Mucosa of descending colon (tissue), 3 donors: ENCODE measurements at regions not wholly inside any gene's neighbourhood (a gene's known extent, or its start where the extent isn't known, plus 50 kb on each side); places are given as distances from the start of the nearest gene placed in this dataset.

Source experiments
- ATAC-seq: fragments of 200-7000 bp; cut with Tn5 transposase; one replicate; pipeline ENCODE4 v1.9.1; 2020; ENCODE audit warnings: mild to moderate bottlenecking, moderate library complexity
- DNase-seq, 3 donors: peaks; one replicate each; pipeline ENCODE4 v3.0.0-alpha.2; 2020
- H3K36me3 ChIP-seq: fragments of 200-600 bp; one replicate; pipeline ENCODE4 v1.8.0; 2021; ENCODE audit warnings: low read depth, mild to moderate bottlenecking
- H3K4me1 ChIP-seq: fragments of 200-600 bp; one replicate; pipeline ENCODE4 v1.8.0; 2021; ENCODE audit warnings: low read depth, mild to moderate bottlenecking
- H3K4me3 ChIP-seq: fragments of 200-600 bp; one replicate; pipeline ENCODE4 v1.8.0; 2021; ENCODE audit warnings: mild to moderate bottlenecking
- H3K9me3 ChIP-seq: fragments of 200-600 bp; one replicate; pipeline ENCODE4 v1.8.0; 2021; ENCODE audit warnings: mild to moderate bottlenecking
- CTCF ChIP-seq: fragments of 200-600 bp; IDR thresholded peaks from one replicate; pipeline ENCODE4 v1.8.0; 2022; ENCODE audit warnings: antibody characterized with exemption, mild to moderate bottlenecking
- intact Hi-C, 2 donors: fragments of 100-400 bp; cut with DNase I in 1 of 2; cut with micrococcal nuclease in 1 of 2; formaldehyde crosslinking; loops; one replicate each; pipeline versions ENCODE4 v1.11.0 to v1.11.1; 2022; cut with DNase I, micrococcal nuclease
- donor health status: DM: no; HTN: no; CAD: no; lungs with moderate emphysema.
- donor health status: DM: no; HTN: no; CAD: no.
- donor health status: DM: no; HTN: yes; CAD: no.

DNA sequence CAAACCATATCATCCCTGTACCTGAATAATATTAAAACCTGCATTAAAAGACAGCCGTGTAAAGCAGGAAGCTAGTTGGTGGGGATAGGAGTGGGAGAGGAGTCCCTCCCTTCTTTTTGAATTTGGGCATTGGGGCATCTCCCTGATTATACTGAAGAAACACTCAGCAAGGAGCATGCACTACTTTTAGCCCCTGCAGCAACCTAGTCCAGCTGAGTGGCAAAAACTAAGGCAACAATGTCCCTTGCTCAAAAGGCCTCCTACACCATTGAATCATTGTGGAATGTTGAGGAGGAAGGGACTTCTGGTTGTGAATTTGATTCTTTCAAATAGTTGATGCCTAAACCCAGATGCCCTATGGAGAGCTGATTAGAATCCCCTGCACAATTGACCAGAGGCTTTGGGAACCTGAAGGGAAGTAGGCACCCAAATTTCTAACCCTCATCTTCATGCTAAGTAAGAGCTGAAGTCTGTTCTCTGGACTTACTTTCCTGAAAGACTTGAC, 111.7 kb downstream of the DDX1 start:
- Histone ChIP-seq H3K4me1 (peaks cover 10% of the 10 kb centered on the region), H3K9me3 (no peaks in the 10 kb centered on the region), H3K36me3 (no peaks in the 10 kb centered on the region), H3K4me3 (no peak overlapping the region)
- ATAC-seq (no peak), DNase-seq (no peak)
- TF ChIP-seq CTCF, result no peak
- intact Hi-C loops, result no loop called here

DNA sequence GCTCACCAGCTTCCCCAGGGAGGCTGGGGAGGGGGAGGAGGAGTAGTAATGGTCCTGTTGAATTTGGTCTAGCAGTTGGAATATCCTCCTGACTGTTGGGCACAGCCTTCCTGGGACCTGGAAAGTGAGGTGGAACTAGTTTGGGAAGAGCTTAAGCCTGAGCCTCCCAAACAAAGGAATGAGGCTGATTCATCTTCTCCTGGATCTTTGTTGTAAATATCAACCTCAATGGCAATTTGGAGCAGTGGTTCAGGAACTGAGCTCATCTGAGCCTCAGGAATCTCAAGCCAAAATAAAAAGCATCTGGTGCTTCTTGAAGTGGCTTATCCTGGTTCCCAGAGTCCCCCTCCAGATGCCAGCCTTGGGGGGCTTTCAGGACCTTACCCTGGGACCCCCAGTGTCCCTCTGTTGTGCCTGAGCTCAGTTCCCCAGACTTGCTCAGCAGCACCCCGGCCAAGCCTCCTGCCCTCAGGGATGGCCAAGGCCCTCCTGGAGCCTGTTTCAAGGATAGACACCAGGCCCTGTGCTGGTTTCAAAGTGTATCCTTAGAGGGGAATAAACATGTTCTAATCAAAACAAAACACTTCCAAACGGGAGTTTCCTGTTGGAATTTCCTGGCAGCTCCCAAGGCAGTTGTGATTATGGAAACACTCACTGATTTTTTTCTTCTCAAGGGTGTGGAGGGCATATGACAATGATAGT, 112.6 kb downstream of the DDX1 start:
- H3K4me3 ChIP-seq, result no peak overlapping the region
- H3K36me3 ChIP-seq, result no peaks in the 10 kb centered on the region
- H3K9me3 ChIP-seq, result no peaks in the 10 kb centered on the region
- intact Hi-C loops, result no loop called here
- no peak for TF ChIP-seq CTCF
- peaks cover 10% of the 10 kb centered on the region for H3K4me1 ChIP-seq
- no peak for DNase-seq
- no peak for ATAC-seq

GRCh38 chr2:15704788-15705115, 113.1 kb downstream of the DDX1 start:
- peaks cover 10% of the 10 kb centered on the region for H3K4me1 ChIP-seq
- no peak for ATAC-seq
- no peak for DNase-seq
- intact Hi-C loops, result no loop called here
- no peak for TF ChIP-seq CTCF
- H3K36me3 ChIP-seq, result no peaks in the 10 kb centered on the region
- no peaks in the 10 kb centered on the region for H3K9me3 ChIP-seq
- no peak overlapping the region for H3K4me3 ChIP-seq

- no peaks in the 10 kb centered on the region for H3K36me3 ChIP-seq
- peaks cover 10% of the 10 kb centered on the region for H3K4me1 ChIP-seq
- H3K9me3 ChIP-seq, result no peaks in the 10 kb centered on the region
- TF ChIP-seq CTCF, result no peak
- DNase-seq, result no peak
- ATAC-seq, result no peak
- intact Hi-C loops, result no loop called here
- H3K4me3 ChIP-seq, result no peak overlapping the region
These were observed 113.6 kb downstream of the DDX1 start for GRCh38 chr2:15705310-15705709.

- Histone ChIP-seq H3K4me1 (peaks cover 7% of the 10 kb centered on the region), H3K9me3 (no peaks in the 10 kb centered on the region), H3K4me3 (no peak overlapping the region), H3K36me3 (no peaks in the 10 kb centered on the region)
- TF ChIP-seq CTCF, result no peak
- no peak for DNase-seq
- intact Hi-C loops, result no loop called here
- ATAC-seq, result no peak
These were observed 114.2 kb downstream of the DDX1 start for GRCh38 chr2:15705839-15706386.
